Astrocyte of the cerebellum (primary cell): ENCODE measurements at regions not wholly inside any gene's neighbourhood (a gene's known extent, or its start where the extent isn't known, plus 50 kb on each side); places are given as distances from the start of the nearest gene placed in this dataset.

Source experiments
- DNase-seq: peaks from one replicate; pipeline ENCODE4 v3.0.0-alpha.2; 2011; ENCODE audit warnings: low read depth
- H3K4me3 ChIP-seq: 2 replicates; pipeline ENCODE4 v1.5.1; 2011; ENCODE audit warnings: mild to moderate bottlenecking, low read depth, low read length, moderate library complexity
- in situ Hi-C: cut with HindIII; loops from 2 replicates; pipeline ENCODE4 v1.10.0; 2017; ENCODE audit warnings: low sequenced_read_pairs
- TF ChIP-seq, protein P1 (sequence below): IDR thresholded peaks from 2 replicates; pipeline ENCODE4 v1.5.1; 2012; ENCODE audit warnings: low read length, low read depth, moderate library complexity, mild to moderate bottlenecking; ENCODE audit errors: missing control alignments

DNA sequence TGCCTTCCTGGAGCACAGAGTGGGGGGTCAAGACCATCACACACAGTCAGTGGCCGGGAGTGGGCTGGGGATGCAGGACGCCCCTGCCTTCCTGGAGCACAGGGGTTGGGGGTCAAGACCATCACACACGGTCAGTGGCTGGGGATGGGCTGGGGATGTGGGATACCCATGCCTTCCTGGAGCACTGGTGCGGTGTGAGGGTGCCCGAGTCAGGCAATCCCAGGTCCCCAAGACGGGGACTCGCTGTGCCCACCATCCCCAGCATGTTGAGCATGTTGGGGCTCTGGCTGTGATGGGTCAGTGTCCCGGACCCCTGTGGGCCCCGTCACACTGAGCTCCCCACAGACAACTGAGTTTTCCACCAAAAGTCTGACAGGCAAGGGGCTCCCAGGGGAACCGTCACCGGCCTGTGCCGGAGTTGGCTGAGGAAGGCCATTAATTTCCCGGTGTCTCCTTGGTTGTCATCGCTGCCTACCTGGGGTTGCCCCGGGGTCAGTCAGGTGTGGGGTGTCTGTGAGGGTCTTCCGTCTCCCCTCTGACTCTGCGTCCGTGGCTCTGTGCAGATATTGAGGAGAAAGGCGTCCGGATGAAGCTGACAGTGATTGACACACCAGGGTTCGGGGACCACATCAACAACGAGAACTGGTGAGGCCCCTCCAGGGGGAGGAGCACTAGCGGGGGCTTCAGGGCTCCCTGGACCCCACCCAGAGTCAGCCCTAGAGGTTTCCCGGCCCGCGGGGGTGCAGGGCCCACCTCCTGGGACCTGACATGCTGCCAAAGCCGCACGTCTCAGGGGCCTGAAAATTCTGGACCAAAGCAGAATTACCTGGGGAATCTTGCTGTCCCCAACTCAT, 347.1 kb downstream of the SEC14L1 start:
- TF ChIP-seq, protein P1, sequence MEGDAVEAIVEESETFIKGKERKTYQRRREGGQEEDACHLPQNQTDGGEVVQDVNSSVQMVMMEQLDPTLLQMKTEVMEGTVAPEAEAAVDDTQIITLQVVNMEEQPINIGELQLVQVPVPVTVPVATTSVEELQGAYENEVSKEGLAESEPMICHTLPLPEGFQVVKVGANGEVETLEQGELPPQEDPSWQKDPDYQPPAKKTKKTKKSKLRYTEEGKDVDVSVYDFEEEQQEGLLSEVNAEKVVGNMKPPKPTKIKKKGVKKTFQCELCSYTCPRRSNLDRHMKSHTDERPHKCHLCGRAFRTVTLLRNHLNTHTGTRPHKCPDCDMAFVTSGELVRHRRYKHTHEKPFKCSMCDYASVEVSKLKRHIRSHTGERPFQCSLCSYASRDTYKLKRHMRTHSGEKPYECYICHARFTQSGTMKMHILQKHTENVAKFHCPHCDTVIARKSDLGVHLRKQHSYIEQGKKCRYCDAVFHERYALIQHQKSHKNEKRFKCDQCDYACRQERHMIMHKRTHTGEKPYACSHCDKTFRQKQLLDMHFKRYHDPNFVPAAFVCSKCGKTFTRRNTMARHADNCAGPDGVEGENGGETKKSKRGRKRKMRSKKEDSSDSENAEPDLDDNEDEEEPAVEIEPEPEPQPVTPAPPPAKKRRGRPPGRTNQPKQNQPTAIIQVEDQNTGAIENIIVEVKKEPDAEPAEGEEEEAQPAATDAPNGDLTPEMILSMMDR = no peak
- in situ Hi-C loops = no loop called here

DNA sequence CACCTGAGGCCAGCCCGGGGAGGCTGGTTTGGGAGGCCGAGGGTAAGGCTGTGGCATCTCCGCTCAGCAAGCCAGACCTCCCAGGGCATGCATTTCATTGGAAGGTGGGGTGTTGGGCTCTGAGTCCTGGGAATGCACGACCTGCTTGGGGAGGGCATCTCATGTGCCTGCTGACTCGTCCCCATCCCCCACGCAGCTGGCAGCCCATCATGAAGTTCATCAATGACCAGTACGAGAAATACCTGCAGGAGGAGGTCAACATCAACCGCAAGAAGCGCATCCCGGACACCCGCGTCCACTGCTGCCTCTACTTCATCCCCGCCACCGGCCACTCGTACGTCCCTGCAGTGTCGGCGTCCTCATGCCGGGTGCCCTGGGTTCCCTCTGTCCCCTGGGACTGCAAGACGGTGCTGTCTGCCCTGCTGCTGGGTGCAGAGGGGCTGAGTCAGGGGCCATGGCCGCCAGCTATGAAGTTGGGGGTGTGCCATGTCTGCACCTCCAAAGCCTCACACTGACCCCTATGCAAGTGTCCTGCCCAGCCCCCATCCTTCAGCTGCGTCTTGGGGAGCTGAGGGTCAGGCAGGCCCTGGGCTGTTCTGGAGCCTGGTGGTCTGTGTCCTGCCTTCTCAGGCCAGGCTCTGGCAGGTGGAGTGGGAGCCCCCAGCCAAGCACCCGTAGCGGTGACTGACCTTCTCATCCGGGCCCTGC, 347.9 kb downstream of the SEC14L1 start:
- in situ Hi-C loops = no loop called here
- no peak overlapping the region for H3K4me3 ChIP-seq
- TF ChIP-seq, protein P1 = no peak
- DNase-seq = no peak

More for the DNA sequence above, 347.1 kb downstream of the SEC14L1 start:
- no peak overlapping the region for H3K4me3 ChIP-seq
- DNase-seq = no peak

DNA sequence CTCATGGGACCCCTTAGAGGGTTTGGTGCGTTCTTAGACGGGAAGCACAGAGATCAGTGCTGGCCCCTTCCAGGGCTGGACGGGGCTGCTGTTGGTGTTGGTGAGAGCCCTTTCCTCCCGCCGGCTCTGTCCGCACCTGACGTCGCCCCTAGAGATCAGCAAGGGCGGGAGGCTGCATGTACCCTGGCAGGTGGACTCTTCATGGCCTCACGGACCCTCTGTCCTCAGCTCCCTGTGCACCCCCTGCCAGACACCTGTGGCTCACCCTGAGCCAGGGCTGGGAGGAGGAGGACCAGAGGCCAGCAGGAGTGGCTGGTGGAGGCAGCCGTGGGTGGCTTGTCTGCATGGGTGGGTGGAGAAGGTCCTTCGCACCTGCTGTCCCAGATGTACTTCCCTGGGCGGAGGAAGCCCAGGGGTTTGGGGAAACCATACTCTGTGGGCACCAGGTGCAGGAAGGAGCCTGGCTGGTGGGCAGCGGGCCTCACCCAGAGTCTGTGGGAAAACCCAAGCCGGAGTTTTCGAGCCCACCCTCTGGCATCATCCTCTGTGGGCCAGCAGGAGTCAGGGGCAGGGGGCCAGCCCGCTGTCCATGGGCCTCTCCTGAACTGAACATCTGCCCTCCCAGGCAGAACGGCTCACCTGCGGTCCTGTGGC, 348.6 kb downstream of the SEC14L1 start:
- TF ChIP-seq, protein P1 = no peak
- in situ Hi-C loops = no loop called here
- no peak overlapping the region for H3K4me3 ChIP-seq
- no peak for DNase-seq

DNA sequence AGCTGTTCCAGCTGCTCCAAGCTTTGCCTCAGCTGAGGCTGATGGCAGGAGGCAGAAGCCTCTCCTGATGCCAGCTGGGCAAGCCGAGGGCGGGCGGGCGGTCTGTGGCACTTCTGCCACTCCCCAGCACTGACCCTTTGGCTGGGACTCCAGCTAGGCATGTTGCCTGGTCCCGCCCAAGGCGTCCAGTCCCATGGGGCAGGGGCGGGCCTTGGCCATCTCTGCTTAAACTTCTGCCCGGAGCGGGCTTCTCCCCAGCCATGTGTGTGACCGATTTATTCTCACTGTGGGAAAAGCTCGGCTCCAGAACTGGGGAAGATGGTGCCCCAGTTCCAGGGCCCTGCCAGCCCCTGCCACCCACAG, 349.1 kb downstream of the SEC14L1 start:
- TF ChIP-seq, protein P1 = no peak
- no peak for DNase-seq
- no peak overlapping the region for H3K4me3 ChIP-seq
- in situ Hi-C loops = no loop called here

DNA sequence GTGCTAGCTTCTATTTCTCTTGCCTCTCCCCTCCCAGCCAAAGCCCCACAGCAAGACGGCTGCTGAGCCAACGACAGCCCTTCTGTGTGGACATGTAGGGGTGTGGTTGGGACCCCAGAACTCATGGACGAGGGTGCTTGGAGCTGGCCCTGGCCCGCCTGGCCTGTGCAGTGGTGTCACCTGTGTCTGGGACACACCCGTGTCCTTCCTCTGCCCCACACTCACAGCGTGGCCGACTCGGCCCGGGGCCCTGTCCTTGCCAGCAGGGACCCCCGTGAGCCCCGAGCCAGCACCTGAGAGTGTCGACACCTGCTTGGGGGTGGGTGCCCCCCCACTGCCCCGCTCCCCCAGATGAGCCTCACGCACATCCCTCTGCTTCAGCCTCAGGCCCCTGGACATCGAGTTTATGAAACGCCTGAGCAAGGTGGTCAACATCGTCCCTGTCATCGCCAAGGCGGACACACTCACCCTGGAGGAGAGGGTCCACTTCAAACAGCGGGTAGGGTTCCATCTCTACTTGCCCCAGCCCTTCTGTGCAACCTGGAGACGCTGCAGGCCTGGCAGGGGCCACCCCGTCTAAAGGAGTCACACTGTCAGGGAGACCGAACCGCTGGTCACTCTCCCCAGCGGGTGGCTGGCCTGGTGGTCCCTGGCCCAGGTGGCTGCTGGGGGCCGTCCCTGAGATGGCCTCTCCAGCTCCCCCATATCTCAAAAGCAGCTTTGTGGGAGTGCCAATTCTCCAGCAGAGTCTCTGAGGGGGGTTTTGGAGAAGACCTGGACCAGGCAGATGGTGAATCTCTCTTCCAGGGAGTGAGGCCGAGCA, 349.8 kb downstream of the SEC14L1 start:
- in situ Hi-C loops = no loop called here
- TF ChIP-seq, protein P1 = no peak
- DNase-seq = no peak
- H3K4me3 ChIP-seq = no peak overlapping the region
